HG03064 (cell line): ENCODE measurements at regions not wholly inside any gene's neighbourhood (a gene's known extent, or its start where the extent isn't known, plus 50 kb on each side); places are given as distances from the start of the nearest gene placed in this dataset.

Source experiments
- ATAC-seq: cut with Tn5 transposase; IDR thresholded peaks from one replicate; pipeline ENCODE4 v1.9.1; 2021; ENCODE audit warnings: low read depth; ENCODE audit not compliant: unreplicated experiment

DNA sequence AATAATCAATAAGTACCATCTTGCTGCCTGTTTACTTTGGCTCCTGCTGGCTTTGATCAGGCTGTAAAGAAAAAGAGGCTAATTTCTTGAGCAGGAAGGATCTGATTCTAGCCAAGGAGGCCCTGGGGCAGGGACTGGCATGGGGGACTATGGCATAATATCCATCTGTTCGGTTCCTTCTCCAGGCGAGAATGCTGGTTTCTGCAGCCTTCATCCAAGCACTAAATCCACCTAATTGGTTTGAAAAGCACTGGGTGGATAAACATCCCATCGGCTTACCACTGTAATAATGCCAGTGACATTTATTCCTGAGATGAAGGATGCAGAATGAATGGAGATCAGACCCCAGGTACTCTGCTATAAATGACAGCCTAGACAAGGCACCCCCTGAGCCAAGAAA, 180.0 kb upstream of the ASIC2 start:
- ATAC-seq: no peak

DNA sequence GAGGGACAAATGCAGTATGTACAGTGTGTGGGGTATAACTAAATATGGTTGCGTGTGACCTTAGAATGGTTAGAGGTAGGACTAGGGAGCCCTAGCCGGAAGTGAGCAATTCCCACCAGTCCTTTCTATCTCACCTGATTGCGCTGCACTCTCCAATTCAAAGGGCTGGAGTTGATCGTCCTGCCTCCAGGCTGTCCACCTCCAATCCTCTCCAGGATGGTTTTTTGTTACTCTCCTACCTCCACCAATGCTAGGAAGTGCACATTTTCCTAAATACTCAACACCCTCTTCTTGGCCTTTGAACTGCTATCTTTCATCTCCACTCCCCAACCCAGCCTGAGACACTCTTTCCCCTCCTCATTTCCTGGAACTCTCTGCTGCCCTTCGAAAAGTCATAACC, 181.7 kb upstream of the ASIC2 start:
- no peak for ATAC-seq

DNA sequence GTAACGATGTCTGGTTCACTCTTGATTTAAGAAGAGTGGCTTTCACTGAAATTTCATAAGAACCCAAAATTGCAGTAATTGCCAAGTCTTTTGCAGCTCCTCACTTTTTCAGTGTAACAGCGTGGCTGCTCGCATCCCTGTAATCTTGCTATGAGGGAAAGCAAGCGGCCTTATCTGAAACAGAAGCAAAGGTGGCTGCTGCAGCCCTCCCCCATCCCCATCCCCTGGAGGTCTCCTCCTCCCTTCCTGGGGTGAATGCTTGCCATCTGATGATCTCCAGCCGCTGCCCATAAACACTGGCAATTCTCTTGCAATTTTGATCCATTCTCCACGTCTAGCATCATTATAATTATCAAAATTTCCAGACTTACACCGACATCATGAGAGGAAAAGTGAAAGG, 182.5 kb upstream of the ASIC2 start:
- no peak for ATAC-seq

DNA sequence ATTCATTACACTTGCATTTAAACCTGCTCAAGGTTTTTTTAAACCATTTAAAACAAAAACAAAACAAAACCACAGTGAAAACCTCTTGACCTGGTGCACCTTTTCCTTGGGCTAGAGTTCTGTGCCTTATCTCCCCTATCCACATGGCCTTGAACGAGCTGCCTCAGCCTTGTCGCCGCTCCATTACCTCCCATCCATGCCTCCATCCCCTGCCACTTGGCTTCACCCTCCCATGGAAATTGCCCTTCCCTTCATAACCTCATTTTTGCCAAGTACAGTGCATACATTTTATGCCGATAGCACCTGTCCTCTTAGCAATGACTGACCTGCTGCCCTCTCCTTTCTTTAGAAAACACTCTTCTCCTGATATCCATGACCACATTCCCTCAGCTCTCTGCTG, 188.6 kb upstream of the ASIC2 start:
- ATAC-seq: no peak

DNA sequence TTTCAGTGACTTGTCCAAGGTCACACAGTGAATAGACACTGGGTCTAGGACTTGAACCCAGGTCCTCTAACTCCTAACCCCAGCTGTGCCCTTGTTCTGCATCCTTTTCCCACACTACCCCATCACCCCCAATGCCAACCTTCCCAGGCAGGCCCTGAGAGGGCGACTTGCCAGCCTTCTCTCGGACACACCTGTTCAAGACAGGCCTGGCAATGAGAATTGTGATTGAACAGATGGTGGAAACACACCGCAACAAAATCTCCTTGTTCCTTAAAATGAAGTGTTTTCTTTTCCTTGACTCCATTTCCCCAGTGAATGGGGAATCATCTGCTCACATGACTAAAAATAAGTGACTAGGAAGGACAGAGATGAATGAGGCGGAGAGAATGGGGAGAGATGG, 189.5 kb upstream of the ASIC2 start:
- ATAC-seq: no peak

DNA sequence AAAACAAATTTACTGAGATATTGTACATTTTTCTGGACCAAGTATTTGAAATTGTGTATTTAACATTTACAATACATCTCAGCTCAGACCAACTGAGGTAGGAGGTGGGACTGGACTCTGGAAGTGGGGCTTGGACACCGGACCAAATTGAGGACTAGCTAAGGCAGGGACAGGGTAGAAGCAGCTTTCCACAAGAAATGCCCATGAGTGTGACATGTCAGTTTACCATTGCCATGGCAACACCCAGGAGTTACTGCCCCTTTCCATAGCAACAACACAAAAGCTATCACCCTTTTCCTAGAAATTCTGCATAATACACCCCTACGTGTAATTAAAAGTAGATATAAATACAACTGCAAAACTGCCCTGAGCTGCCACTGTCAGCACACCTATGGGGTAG, 191.5 kb upstream of the ASIC2 start:
- no peak for ATAC-seq

DNA sequence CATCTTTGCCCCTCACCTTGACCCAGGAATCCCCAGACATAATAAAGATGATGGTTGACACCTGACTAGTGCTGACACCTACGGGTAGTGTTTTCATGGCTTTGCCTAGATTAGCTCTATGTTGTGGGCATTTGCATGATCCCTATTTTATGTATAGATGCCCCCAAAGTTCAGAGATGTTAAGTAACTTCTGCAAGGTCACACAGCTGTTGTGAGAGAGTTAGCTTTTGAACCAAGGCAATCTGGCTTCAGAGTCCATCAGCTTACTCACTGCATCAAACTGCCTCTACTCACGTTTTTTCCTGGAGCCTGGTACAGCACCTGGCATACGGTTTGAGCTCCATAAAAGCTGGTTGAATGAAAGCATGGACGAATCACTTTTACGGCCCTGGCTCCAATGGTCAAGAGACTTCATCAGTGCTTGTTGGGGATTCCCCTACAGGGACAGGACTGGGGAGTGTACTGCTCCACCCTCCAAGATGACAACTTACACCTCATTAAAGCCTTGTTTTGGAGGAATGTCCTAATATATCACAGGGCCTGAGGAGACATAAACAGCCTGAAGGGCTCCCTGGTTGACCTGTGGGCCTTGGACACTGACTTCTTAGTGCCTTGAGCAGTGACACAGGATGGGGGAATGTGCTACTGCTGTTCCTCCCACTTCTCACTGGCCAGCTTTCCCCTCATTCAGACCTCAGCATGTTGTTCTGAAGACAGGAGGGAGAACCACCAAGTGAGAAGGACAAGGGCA, 193.2 kb upstream of the ASIC2 start:
- no peak for ATAC-seq

DNA sequence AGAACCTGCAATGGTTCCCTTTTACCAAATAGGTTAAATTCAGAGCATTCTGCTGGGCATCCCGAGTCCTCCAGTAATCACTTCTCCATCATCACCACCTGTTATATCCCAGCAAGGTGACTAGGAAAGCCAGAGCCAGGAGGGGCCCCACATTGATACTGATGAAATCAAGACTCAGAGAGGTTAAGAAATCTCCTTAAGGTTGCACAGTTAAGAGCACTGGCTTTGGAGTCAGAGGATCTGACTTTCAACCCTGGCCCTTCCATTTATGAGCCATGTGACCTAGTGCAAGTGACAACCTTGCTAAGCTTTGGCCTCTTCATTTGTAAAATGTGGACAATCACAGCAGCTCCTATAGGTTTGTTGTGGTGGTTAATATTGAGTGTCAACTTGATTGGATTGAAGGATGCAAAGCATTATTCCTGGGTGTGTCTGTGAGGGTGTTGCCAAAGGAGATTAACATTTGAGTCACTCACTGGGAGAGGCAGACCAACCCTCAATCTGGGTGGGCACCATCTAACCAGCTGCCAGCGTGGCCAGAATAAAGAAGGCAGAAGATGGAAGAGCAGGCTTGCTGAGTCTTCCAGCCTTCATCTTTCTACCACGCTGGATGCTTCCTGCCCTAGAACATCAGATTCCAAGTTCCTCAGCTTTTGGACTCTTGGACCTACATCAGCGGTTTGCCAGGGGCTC, 194.2 kb upstream of the ASIC2 start:
- no peak for ATAC-seq

DNA sequence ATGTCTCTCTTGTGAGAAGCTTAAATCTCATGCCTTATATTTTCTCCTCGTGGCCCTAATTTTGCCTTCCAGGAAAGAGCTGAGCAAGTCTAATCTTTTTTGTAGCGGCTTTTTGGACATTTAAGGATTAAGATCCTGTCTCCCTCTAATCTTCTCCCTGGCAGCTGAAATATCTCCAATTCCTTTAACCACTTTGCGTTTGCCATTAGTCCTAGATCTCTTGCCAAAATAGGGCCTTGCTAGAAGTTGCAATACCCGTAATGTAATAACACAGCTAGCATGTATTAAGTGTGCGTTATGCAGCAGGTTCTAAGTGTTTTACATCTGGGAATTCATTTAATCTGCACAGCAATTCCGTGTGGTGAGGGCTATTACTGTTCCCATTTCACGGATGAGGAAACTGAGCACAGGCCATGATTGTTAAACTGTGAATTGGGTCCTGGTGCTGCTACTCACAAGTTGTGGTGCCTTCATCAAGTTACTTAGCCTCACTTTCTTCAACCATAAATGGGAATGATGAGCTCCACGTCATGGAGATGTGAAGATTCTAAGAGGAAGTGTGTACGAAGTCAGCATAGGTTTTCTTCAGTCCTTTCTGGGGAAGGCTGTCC, 198.9 kb upstream of the ASIC2 start:
- ATAC-seq: no peak

DNA sequence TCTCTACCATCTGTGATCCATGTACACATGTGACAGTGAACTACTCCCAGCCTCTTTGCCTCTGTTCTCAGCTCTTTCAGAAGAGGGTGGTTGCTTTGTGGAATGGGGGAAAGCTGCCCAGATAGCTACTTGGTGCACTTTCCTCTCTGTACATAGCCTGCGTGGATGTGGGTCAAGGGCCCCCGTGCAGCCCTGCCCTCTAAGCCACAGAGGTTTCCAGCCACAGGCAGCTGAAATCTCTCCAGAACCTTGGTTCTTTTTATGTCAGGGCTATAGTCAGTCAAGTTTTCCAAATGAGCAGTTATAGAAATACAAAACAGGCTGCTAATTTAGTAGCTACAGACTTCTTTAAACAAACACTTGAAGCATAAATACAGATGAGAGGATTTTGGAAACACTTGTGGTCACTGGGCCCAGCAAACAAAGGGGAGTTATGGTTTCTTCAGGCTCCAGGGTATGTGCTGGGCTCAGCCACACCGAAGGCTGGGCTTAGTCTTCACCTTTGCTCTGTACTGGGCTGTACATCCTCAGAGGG, 199.7 kb upstream of the ASIC2 start:
- no peak for ATAC-seq

DNA sequence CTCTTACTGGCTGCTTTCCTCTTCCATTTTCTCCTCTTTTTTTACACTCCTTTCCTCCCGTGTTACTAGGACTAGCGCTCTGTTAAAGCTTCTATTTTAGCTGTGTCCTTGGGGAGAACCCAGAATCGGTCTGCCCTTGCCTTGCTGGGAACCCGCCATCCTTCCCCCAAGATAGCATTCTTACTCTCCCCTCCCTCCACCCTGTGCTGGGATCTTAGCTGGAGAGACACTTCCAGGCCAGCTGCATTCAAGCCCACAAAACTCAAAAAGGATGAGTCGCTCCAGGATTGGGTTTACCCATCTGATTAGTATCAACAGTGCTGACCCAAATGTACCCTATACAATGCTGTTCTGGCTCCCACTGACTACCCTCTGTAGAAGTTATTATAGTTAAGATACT, 200.5 kb upstream of the ASIC2 start:
- ATAC-seq: no peak

DNA sequence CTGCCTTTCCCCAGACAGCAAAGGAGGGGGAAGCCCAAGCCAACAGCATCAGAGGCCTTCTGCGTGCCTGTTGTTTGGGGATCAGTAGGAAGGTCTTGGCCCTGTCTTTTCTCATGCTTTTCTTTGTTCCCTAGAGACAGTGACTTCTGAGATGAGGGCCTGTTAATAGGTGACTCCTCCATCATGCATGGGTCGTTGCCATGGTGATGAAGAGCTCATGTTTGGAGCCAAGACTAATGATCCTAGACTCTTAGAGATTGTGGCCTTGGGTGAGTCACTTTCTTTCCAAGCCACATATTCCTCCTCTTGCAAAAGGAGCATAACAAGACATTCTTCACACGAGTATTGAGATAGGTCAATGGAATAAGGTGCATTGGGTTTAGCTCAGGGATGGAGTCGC, 201.1 kb upstream of the ASIC2 start:
- no peak for ATAC-seq

DNA sequence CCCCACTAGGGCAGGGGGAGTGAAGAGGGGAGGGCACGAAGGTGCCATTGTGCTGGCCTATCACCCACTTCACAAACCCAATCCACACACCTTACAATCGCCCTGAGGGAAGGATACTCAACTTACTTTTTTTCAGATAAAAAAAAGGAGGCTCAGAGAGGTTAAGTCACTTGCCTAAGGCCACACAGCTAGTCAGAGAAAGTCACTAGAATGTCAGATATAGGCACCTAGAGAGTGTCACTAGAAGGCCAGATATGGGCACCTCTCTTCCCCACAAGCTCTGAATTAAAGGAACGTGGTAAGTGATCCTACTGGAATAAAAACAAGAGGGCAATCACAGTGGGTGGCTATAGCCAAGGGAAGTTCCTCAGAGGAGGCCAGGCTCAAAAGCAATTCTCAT, 204.5 kb upstream of the ASIC2 start:
- no peak for ATAC-seq

DNA sequence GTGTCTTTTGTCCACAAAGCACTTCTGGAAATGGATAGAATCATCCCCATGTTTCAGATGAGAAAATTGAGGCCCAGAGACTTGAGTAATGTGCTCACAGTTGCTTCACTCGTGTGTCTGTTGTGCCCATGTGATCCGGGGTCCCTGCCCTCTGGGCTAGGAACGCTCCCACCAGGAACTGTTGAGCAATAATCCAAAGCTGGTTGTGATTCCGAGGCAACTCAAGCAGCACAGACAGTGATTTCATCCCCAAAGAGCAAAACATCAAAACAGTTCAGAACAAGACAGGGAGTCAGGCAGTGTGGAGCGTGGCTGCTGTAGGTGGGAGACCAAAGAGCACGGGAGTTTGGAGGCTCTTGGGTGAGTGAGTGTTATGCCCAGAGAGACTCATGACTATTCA, 205.0 kb upstream of the ASIC2 start:
- no peak for ATAC-seq

DNA sequence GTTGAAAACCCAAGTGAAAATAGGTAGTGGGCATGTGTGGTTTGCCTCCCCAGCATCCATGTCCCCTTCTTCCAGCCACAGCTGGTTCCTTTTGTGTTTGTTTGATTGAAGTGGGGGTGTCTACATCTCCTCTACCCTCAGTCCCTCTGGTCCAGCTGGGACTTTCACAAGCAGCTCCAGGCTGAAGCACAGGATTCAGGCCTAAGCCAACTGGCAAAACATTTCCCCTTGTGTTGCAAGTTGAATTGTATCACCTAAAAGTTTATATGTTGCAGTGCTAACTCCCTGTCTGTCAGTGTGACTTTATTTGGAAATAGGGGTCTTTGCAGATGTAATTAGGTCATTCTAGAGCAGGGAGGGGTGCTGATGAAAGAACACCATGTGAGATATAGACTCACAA, 205.9 kb upstream of the ASIC2 start:
- ATAC-seq: no peak

DNA sequence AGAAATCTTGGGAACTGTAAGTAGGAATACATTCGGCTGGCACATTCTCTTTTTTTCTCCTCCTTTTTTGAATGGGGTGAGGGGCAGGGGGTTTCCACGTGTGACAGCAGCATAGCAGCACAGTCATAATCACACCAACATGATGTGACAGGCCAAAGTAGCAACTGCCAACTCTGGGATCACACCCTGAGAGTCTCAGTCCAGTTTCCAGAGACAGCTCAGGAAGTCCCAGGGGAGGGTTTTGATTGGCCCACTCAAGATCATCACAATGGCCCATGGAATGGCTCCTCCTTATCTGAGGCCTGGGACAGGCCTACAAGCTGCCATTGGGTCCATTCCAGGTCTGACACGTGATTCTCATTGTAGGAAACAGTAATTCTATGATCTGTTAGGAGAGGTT, 207.1 kb upstream of the ASIC2 start:
- no peak for ATAC-seq

DNA sequence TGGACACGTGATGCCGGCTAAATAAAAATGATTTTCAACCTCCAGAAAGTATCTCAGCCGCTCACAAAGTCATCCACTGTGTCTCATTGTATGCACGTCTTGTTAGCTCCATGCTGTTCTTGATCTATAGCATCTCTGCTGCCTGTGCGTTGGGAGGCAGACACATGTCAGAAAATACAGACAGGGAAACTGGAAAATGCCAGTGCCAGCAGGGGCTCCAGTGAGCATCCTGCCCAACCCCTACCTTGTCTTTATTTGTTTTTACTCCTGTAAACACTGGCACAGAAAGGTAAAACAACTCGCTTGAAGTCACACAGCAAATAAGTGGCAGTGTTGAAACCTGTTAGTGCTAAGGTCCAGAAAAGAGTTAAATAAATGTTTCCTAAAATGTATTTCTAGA, 208.1 kb upstream of the ASIC2 start:
- ATAC-seq: no peak

DNA sequence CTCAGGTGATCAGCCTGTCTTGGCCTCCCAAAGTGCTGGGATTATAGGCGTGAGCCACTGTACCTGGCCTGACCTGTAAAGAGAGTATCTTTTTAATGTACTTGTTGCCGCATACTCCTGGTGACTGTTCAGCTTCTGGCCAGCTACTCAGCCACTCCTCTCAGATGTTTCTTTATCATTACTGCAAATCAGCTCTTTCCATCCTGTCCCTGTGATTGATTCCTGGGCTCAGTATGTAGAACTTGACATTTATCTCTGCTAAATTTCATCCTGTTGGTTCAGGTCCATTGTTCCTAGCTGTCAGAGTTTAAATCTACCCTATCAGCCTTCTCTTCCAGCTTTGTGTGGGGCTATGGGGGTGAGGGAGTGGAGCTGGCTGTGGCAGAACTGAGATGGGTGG, 211.5 kb upstream of the ASIC2 start:
- ATAC-seq: no peak

DNA sequence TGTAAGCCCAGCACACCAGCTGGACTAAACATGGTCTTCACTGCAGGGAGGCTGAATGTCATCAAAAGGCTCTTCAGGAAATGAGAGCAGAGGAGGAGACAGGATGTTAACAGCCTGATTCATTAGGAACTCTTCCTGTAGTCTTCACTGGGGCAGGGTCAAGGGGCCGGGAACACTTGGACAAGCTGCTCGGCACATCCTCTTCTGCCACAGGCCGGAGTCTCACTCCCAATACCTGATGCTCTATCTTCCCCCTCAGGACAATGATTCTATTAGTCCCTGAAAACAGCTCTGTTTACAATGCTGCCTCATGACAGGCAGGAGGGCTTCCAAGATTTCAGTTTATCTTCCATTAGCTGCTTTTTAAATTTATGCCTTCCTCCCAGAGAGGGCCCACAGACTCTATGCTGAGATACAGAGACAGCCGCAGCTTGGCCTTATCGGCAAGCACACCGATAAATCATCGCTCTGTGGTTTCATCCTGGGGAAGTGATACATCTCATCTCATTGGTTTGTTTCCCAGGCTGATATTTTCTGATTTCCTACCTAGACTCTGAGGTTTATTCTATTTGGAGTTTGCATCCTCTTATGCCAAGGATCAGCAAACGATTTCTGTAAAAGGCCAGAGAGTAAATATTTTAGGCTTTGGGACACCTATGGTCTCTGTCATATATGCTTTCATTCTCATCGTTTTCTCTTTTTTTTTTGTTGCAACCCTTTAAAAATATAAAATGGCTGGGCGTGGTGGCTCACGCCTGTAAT, 214.0 kb upstream of the ASIC2 start:
- no peak for ATAC-seq

DNA sequence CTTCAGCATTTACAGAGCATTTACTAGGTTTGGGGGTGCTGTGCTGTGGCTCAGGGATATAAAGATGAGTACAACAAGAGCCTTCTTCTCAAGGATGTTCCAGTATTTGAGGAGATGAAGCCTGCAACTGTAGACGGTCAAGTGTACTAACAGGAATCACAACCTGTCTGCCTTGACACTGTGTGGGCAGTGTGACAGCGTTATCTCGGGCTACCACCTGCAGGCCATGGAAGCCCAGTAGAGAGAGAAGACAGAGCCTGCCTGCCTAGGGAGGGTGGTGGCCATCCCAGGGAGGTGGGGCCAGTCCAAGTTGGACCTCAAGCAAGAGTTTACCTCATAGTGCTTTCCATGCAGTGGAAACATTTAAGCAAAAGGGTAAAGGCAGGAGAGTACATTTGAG, 215.1 kb upstream of the ASIC2 start:
- ATAC-seq: no peak

DNA sequence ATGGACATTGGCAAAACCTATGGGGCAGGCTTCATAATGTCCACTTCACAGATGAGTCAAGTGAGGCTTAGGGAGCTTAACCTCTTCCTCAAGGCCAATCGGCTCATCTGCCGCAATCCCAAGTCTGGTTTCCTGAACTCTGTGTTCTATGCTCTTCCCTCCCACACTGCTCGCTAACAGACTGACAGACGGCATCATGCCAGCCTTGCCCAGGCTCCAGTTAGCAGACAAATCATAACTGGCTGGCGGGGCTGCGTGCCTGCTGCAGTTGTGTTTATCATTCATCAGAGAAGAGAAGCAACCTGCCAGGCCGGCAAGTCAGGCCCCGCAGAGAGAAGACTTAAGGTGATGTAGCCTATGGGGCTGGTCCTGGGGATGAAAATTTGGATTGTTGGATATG, 216.2 kb upstream of the ASIC2 start:
- ATAC-seq: no peak
